GM21619 (cell line): ENCODE measurements at regions not wholly inside any gene's neighbourhood (a gene's known extent, or its start where the extent isn't known, plus 50 kb on each side); places are given as distances from the start of the nearest gene placed in this dataset.
"Not testable (repeated sequence)": the region's sequence is repeated elsewhere in the genome, so short reads cannot be mapped to it uniquely, and the experiment has no call there.

Source experiments
- ATAC-seq: cut with Tn5 transposase; IDR thresholded peaks from one replicate; pipeline ENCODE4 v1.9.1; 2021; ENCODE audit not compliant: unreplicated experiment

DNA sequence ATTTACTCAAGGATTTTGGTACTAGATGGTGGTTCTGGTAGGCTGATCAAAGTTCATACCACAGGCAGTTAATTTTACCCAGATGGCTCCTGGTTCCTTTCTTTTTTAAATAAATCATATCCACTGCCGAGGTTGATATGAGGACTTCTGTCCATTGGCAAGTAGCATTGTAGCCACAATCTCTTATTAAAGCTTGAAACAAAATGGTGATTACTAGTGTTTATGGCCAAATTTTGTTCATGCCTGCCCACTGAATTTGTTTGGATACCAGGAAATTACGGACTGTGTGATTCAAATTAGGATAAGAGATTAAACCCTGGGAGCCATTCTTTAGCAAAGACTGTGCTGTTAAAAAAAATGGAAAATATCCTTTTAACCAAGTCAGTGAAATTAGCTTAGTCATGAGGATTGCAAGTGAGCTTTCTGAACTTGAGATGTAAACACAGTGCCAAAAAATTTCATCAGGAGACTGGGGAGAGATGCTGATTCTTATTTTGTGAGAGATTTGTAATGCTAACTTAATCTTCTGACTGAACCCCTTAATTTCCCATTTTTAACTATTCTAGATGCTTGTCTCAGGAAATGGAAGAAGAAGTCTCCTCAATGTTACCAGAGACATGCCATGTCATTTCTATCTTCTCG lies 893.5 kb upstream of the ADAMTS5 start:
- not testable (repeated sequence) for ATAC-seq

DNA sequence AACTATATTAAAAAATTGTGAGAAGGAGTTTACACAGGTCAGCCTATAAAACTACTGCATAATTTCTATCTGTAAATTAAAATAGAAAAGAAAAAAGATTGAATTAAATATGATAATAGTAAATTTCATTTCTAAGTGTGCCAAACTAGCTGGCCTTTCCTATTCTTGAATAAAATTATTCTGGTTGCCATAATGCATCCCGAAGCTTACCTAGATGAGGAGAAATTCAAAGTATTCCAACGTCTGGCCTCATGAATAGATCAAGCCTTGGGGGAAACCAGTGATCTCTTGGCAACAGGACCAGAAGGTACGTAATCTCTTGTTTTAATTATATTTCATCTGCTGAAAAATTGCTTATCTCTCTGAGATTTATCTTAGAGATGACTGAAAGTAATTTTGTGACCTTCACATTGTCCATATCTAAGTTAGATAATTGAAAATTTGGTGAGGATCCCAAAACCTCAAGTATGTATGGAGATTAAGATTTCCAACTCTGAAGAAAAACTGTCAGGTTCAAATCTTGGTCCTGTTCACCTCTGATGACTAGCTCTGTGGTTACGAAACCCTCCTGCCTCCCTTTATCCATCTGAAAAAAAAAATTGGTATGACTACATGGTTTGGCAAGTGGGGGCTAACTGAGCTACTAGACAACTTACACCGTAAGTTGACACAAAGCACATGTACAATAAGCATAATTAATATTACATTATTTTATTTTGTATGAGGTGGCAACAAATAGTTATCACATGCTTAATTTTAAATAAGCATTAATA lies 891.4 kb upstream of the ADAMTS5 start:
- ATAC-seq: not testable (repeated sequence)

DNA sequence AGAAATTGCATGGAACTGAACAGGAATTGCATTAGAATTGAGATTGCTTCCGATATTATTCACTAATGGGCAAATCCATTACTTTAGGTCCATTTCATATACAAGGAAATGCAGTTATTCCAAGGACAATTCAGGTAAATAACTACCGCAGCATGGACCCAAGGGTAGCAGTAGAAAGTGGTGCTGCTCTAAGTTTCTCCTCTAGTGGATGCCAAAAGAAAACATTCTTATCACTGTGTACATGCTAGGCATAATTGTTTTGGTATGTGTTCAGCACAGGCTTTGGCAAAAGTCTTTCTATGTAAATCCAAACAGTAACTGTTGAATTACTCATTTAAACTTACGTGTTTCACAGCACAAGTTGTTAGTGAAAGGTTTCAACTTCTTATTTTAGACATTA lies 890.1 kb upstream of the ADAMTS5 start:
- not testable (repeated sequence) for ATAC-seq

DNA sequence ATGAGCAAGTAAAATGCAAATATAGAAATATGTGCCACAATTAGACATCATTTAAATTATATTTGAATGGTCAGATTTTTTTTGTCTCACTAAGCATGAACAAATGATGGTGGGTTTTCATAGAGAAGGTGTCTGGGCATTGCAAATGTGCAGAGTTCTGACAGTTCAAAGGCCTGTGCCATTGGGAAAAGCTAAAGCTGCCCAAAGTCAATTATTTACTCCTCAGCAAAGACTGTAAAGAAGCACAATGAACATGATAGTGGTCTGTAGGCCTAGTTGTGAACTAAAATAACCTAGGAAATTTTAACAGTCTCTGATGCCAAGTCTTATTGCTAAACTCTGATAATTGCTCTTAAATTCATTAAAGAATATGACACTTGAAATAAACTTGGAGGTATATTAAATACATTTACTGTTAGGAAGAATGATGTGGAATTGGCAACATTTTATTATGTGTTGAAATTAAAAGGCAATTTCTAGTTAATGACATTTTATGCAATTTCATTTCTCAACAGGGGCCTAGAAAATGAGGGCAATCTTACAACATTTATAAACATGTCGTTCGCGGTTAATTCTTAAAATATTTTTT lies 874.3 kb upstream of the ADAMTS5 start:
- no peak for ATAC-seq

DNA sequence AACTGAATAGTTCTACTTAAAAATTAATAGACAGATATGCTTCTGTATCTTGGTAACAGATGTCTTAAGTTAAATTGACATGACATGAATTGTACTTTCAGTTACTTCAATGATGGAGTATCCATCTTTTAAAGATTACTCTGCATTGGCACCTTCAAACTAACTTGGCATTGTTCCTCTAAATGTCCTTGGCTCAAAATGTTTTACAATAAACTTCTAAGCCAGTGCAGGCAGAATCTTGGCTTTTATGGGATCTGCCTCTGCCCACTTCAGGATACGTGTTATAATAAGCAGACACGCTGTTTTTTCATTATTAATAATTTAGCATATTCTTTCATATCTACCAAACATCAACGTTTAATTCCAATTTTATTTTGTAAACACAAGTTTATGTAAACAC lies 873.4 kb upstream of the ADAMTS5 start:
- ATAC-seq: no peak

DNA sequence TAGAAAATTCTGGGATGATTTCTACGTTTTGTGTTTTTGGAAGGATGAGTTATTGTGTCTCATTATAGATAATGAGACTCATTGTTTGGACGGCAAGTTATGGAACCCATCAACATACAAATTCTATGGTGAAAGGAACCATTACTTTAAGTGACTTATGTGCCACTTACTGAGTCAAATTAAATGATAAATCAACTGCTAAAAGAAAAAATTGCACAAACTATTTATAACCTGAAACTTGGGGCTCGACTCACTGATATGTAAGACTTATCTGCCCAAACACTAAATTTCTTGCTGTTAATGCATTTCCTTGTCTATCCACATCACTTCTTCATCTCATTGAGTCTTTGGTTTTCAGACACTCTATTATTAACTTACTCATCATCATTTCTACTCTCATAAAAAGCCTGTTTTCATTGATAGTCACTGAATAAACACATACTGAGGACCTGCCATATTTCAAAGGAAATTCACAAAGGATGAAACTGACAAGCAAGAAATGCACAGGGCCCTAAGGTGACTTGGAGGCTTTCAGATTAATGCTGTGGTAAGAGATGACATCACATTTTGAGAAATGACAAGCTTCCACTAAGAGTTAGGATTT lies 872.7 kb upstream of the ADAMTS5 start:
- ATAC-seq: no peak

DNA sequence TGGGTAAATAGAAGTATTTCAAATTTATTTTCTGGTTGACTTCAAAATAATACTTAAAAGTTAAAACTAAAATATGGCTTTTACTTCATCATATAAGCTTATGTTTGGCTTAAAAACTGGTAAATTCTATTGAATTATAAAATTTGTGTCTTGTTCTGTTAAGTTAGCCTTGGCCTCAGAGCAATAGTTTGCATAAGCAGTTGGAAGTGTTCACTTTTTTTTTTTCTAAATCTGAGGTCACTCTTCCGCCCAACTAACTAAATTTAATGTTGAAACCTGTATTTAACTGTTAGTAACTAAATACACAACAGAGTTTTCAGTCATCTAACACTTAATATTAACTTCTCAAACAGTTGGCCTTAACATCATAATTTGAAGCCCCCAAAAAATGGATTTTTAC lies 871.7 kb upstream of the ADAMTS5 start:
- no peak for ATAC-seq

DNA sequence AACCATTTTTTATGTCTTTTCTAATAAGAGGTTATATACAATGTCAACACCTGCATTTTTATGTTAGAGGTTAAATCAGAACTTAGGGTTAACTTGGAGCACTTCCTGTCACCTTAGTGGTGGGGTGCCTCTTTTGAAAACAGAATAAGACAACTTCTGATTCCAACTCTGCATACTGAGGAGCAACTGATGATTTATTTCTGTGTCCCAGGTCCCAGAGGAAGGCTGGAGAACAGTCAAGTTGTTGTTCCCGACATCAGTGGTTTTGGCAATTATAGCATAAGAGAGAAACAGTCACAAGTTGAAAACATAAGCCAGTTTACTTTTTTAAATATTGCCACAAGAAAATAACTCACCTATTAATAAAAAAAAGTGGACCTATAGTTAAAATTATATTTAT lies 871.0 kb upstream of the ADAMTS5 start:
- ATAC-seq: no peak

DNA sequence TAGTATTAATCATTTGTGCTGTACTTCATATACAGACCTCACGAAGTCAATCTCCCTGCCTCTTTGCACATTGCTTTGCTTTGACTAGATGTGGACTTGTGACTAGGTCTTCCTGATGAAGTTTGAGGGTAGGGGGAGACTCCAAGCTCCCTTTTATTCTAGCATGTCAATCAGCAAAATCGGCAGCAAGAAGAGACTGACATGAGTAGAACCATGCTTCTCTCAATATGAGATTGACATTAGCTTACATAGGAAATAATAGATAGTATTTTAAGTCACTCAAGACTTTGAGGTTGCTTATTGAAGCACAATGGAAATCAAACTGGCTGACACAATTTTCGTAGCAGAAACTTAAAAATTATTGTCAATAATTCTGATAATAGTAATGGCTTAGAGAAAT lies 866.4 kb upstream of the ADAMTS5 start:
- ATAC-seq: no peak

DNA sequence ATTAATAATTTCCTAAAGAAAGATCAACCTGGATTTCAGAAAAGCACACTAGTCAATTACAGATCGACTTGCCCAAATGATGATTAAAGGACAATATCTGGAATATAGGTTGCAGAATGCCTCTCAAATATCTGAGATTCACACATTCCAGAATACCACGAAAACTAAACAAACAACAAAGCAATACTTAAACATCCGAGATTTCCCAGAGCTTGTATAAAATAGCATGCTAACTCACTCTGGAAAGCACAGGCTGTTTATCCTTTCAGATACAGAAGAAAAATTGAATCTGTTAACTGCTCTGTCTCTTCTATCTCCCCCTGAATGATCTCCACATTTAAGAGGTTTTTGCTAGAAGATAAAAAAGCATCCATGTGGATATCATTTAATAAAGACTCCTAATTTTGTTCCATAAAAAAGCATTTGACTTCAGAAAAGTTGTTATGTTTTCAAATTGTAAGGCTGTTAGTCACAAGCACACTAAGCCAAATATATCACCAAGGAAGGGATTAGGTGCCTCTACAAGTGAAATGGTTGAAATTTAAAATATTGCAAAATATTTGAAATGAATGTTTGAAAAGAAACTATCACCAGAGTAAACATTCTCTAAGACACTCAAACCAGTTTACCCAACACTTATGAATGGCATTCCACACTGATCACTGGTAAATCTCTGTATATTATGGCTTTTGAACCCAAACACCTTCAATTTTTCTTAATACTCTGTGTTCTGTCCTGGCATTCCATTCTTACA lies 865.1 kb upstream of the ADAMTS5 start:
- ATAC-seq: no peak

DNA sequence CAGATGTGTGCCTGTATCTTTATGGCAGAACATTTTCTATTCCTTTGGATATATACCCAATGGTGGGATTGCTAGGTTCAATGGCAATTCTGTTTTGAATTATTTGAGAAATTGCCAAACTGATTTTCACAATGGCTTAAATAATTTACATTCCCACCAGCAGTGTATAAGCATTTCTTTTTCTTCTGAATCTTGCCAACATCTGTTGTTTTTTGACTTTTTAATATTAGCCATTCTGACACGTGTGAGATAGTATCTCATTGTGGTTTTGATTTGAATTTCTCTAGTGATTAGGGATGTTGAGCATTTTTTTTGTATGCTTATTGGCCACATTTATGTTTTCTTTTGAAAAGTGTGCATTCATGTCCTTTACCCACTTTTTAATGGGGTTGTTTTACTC lies 864.3 kb upstream of the ADAMTS5 start:
- ATAC-seq: no peak

DNA sequence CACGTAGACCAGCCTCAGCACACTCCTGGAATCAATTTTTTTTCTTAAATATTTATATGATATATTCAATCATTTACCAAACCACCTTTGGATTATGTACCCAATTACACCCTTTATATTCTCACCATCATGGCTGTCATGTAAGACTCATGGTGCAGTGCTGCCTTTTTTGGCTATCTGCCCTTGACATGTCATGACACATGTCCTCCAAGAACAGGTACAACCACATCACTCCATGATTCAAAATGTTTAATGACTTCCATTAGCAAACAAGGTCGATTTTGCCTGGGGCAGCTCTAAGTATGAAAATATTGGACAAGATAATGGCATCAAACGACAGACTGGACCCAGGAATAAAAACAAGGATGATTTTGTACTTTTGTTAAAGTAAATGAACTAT lies 861.1 kb upstream of the ADAMTS5 start:
- ATAC-seq: no peak

DNA sequence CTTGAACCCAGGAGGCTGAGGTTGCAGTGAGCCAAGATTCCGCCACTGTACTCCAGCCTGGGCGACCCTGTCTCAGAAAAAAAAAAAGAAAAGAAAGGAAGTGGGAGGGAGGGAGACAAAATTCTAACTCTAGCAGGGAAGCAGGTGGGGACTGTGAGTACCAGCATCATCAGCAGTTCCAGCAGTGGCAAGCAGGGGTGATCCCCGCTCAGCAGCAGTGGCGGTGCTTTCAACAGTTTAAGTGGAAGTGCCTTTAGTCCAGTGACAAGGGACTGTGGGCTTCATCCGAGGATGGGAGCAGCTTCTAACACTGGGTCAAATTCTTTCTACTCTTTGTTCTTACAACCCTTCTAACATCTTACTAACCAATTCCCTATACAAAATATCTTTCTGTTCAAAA lies 858.1 kb upstream of the ADAMTS5 start:
- no peak for ATAC-seq

DNA sequence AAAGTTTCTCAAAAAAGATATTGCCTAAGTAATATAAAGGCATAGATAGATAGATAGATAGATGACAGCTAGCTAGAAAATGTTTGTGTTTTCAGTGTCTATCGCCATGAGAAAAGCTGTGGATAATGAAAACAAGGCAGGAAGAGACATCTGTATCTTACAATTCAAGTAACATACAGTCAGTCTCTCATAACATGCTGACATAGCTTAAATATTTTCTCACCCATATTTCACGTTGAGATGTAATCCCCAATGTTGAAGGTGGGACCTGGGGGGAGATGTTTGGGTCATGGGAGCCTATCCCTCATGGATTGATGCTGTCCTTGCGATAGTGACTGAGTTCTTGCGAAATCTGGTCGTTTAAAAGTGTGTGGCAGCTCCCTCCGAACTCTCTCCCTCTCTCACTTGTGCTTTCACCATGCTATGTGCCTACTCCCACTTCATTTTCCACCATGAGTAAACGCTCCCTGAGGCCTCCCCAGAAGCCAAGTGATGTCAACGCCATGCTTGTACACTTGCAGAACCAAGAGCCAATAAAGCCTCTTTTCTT lies 856.8 kb upstream of the ADAMTS5 start:
- ATAC-seq: no peak

DNA sequence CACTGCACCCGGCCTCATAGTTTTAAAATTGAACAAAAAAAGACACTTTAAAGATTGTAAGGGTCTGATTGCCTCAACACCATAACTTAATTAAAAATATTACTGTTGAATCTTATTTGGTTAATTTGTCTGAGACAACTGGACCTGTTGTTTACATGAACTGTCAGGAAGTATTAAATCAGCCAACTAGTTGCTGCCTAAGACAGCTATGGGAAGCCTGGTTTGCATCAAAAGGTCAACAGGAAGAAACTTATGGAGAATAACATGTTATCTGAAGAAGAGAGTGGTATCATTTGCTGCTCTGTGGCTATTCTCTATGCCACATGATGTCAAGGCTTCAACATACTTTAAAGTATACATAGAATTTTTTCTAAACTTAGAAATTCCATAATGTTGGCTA lies 853.5 kb upstream of the ADAMTS5 start:
- ATAC-seq: no peak

DNA sequence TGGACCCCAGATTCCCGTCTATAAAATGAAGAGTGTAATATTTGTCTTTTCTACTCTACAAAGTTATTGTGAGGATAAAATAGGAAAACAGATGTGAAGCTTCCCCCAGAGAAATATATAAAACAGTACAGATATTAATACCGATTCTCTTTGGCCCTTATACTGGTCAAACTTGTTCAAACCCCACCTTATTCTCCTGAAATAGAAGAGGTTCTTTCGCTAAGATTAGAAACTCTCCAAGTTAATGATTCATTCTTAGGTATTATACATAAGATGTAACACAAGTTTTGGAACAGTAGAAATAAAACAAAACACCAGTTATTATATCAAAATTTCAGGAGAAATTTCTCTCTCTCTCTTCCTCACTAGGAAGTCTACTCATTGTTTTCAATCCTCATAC lies 852.4 kb upstream of the ADAMTS5 start:
- no peak for ATAC-seq

DNA sequence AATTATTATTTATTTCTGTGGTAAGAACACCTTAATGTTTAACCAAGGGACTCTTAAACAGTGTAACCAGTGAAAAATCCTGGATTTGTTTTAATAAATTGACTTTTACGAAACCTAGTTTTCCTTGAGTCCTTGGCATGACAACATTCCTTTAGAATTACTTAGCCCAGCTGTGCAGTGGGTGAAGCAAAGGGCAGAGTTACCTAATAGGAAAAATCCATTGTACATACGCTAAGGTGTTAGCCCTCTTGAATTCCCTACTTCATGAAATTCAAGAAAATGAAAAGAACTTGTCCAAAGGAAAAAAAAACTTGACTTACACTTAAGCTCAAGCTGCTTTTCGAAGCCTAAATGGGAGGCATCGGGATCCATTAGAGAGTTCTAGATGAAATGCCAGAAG lies 852.0 kb upstream of the ADAMTS5 start:
- no peak for ATAC-seq

DNA sequence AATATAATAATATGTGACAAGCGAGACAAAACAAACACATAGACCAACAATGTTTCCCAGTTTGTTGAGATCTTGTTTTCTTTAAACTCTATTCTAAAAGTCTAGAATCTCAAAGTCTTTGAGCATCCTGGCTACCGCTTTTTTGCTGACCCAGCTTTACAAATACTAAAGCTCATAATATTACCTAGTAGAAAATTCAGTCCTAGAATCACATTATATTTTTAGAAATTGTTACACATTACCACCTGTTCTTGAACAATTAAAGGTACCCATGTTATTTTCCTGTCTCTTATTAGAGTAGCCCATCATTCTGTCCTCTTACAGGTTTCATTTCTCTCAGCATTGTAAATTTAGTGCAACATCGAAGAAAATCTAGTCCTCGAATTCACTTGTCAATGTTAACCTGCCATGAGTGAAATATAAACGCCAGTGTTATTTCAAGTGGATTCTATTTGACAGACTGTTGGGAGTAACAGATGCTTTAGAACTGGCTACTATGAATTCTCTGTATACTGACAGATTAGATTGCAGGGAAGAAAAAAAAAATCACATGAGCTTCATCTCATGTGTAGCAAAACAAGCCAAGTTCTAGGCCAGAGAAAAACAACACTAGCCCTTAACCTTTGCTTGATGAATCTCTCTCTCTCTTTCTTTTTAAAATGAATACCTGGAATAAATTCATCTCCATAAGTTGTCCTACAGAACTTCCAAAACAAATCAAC lies 851.2 kb upstream of the ADAMTS5 start:
- no peak for ATAC-seq

DNA sequence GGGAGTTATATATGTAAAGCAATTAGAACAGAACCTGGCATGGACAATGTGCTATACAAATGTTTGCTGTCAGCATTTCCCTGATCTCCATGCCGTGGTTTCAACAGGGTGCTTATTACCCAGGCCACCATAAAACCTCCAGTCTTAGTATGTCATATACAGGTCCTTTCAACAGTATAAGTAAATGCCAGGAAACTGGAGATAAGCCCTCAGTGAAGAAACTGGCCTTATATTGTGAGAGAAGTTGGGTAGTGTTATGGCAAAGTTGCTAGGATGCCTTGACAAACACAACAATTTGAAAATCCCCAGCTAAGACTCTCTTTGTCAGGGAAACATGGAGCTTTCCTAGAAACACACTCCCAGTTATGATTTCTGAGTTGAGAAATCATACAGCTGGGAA lies 850.2 kb upstream of the ADAMTS5 start:
- ATAC-seq: no peak

DNA sequence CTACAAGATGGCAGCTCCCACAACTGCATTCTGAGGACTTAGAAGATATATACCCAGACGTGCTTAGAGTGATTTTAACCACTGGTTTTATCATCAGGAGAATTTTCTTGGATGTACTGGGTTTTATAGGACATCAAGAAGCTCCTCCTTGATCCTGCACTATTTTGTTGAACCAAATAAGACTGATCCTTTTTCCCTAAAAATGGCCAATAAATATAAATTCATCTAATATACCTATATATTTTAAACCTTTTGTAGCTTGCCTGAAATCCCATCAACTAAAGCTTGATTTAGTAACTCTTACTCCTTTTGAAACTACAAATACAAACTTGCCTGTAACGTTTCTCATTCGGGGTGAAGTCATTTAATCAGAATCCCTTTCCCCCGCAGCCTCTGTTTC lies 849.4 kb upstream of the ADAMTS5 start:
- no peak for ATAC-seq
